ENCODE measurements at regions not wholly inside any gene's neighbourhood (a gene's known extent, or its start where the extent isn't known, plus 50 kb on each side); places are given as distances from the start of the nearest gene placed in this dataset.
"Not testable (repeated sequence)": the region's sequence is repeated elsewhere in the genome, so short reads cannot be mapped to it uniquely, and the experiment has no call there.

GRCh38 chr18:59801576-59801975 is 98.2 kb upstream of the PMAIP1 start:
- no peak for DNase-seq (ENCODE audit: low read depth in 2 of 2)

DNA sequence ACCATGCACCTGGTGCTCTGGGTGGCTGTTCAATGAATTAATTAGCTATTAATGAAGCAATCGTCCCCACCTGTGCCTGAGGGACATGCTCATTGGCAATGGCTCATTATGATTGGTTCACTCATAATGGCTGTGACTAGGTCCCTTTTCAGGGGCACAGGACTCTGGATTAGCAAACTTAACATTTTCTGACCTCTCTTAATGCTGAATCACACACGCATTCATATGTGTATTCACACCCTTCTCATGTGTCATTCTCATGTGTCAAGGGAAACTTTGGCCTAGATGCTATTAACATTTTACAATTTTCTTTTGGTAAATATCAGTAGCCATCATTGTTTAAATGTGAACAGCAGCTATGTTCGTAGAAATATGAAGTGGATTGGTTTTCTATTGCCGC is 98.9 kb upstream of the PMAIP1 start:
- no peak for DNase-seq (ENCODE audit: low read depth in 2 of 2)

- no peak for DNase-seq (ENCODE audit: low read depth in 2 of 2)
These were observed 100.3 kb upstream of the PMAIP1 start for GRCh38 chr18:59799383-59800015.

DNA sequence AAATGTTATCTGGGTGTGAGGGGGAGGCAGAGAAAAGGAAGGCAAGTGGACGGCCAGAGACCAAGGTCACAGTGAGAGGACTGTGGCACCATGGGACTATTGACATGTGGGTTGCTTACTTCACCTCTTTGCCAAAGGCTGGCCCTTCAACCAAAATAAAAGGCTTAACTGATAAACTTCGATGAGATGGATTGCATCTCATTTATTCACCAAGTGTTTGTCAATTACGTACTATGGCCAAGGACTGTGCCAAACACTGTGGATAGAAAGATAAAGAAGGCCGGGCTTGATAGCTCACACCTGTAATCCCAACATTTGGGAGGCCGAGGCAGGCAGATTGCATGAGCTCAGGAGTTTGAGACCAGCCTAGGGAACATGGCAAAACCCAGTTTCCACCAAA is 98.7 kb upstream of the CCBE1 start:
- no peak for DNase-seq (ENCODE audit: low read depth in 2 of 2)

DNA sequence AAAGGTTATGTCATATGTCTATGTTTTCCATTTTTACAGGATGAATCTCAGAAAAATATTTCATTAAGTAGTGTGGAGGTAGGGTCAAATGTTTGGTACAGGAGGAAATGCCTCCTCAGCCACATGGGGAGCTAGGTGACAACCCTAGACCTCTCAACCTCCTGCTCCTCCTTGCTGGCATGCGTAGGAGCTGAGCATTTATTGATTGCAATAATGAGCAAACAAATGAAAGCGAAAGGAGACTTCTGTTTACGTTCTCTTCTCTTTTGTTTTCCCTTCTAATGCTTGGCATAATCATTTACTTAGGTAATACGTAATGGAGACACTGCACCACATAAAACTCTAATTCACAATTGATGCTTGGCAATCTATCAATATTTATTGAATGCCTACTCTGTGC is 95.1 kb upstream of the CCBE1 start:
- no peak for DNase-seq (ENCODE audit: low read depth in 2 of 2)

GRCh38 chr18:59790346-59790936 is 93.2 kb upstream of the CCBE1 start:
- not testable (repeated sequence) for DNase-seq (ENCODE audit: low read depth in 2 of 2)

- no peak for DNase-seq (ENCODE audit: low read depth in 2 of 2)
These were observed 91.5 kb upstream of the CCBE1 start for GRCh38 chr18:59788791-59789106.

DNA sequence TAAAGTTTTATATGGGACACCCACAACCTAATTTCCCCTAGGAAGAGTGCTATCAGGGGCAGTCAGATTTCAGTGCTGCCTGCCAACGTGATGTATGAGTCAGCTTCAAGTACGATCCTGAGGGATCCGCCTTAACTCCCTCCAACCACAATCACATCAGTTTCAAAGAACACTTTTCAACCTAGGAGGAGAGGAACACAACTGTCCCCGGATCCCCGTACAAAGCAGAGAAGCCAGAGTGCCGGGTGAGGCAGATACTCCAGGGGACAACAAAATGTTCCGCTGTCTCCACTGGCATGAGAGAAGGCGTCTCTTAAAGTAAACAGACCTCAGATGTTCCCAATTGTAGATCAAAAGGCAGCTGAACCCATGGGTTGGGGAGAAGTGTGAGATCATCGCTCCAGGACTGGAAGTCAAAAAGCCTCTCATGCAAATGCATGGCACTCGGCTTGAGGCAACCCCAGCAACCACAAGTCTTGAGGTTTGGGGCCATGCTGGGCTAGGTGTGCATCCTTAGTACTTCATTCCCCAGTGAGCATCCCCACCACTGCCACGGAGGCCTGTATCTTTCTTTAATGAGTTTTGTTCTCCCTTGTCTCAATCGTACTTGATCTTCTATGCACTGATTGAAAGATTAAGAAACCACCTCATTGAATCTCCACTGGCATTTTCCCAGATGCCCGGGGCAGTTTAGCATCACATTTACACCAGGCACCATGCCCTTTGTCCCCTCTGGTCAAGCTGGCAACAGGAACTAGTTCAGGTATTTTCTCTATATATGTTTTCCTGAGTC is 91.0 kb upstream of the CCBE1 start:
- DNase-seq (ENCODE audit: low read depth in 2 of 2): peak in 1 of 2 experiments; percentile 40

GRCh38 chr18:59784694-59785093 is 87.5 kb upstream of the CCBE1 start:
- DNase-seq (ENCODE audit: low read depth in 2 of 2): no peak

- no peak for DNase-seq (ENCODE audit: low read depth in 2 of 2)
These were observed 85.9 kb upstream of the CCBE1 start for GRCh38 chr18:59783138-59783537.

GRCh38 chr18:59779979-59780378 is 82.8 kb upstream of the CCBE1 start:
- DNase-seq (ENCODE audit: low read depth in 2 of 2): peak in 1 of 2 experiments; percentile 56

- DNase-seq (ENCODE audit: low read depth in 2 of 2): no peak
These were observed 81.2 kb upstream of the CCBE1 start for GRCh38 chr18:59778434-59778833.

DNA sequence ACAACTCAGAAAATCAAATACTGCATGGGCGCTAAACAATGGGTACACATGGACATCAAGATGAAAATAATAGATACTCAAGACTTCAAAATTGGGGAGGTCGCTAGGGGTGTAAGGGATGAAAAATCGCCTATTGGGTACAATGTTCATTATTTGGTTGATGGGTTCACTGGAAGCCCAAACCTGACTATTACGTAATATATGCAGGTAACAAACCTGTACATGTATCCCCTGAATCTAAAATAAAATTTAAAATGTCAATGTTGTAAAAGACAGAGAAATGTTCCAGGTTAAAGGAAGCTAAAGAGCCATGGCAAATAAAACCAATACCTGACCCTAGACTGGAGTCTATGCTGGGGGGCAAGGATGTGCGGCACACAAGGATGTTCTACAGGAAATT is 80.4 kb upstream of the CCBE1 start:
- DNase-seq (ENCODE audit: low read depth in 2 of 2): no peak

DNA sequence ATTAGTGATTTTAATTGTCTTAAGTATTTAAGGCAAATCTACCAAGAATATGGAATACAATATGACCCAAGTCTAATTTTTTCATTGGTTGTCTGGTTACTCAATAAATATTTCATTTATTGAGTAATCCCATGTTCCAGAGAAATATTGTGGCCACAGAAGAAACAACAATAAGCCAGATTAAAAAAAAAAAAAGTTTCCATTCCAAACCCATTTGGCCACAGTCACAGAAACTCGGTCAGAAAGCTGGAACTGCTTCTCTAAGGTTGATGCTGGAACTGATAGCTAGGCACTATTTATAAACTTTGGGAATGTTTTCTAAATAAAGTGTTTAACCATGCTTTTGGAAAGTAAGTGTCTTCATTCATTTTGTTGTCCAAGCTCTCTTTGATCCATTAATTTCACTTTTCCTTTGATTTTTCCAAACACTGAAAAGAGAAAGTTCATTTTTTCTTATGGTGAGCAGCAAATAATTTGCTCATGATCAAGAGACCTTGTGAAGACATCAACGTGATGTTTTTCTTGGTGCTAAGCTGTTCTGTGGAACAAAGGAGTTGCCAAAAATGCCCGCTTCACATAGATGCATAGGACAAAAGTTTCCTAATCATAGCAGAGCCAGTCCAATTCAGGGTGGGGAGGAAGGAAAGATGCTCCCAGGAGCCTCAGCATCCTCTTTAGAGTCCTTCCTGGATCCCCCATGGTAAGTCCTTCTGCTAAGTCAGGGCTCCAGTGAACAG is 72.1 kb upstream of the CCBE1 start:
- DNase-seq (ENCODE audit: low read depth in 2 of 2): peak in 1 of 2 experiments; percentile 29

DNA sequence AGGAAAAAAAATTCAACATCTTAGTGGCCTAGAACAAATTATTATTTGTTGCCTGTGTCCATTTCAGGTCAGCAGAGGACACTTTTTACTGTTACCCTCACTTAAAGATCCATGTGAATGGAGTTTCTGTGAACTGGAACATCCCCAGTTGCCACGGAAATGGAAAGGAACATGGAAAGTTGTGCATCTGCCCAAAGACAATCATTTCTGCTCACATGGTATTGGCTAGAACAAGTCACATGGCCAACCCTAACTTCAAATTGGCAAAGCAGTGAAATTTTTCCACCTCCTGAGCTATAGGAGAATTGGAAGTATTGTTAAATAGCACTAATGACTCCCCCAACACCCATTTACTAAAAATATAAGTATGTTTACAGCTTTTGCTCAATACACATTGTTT is 71.2 kb upstream of the CCBE1 start:
- no peak for DNase-seq (ENCODE audit: low read depth in 2 of 2)

GRCh38 chr18:59767732-59768131 is 70.5 kb upstream of the CCBE1 start:
- no peak for DNase-seq (ENCODE audit: low read depth in 2 of 2)

DNA sequence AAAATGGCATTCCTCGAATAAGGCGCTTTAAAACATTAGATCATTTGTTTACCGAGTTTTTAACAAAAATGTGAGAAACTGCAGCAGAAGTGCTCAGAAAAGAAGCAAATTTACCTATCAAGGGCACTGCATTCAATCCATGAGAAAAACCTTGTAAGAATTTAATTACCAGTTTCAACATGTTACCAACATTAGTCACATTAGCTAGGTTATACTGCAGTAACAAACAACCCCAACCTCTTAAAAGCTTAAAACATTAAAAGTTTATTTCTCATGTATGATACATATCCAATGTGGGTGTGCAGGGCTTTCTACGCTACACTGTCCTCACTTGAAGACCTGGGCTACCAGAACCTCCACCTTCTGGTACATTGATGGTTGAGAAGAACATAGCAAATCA is 68.1 kb upstream of the CCBE1 start:
- DNase-seq (ENCODE audit: low read depth in 2 of 2): no peak

- no peak for DNase-seq (ENCODE audit: low read depth in 2 of 2)
These were observed 67.1 kb upstream of the CCBE1 start for GRCh38 chr18:59764281-59764680.

DNA sequence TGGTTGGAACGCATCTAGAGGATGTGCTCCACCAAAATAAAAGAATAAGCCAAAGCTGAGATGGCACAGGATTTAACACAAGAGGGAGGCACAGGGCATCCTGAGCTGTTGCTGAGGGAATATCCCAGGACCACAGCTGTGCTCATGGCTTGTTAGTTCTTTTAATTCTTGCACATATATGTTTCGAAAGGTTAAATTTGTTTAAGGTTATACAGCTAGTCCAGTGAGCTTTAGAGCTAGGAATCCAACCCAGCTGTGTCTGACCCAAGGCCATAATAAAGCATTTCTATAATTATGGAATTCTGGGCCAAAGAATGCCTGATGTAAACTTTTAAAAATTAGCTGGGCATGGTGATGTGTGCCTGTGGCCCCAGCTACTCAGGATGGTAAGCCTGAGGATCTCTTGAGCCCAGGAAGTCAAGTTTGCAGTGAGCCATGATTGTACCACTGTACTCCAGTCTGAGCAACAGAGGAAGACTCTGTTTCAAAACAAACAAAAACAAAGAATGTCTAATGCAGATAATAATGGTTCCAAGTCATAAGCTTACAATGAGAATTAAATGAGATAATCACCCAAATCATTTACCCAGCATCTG is 66.4 kb upstream of the CCBE1 start:
- DNase-seq (ENCODE audit: low read depth in 2 of 2): no peak

- DNase-seq (ENCODE audit: low read depth in 2 of 2): no peak
These were observed 63.7 kb upstream of the CCBE1 start for GRCh38 chr18:59760619-59761600.

DNA sequence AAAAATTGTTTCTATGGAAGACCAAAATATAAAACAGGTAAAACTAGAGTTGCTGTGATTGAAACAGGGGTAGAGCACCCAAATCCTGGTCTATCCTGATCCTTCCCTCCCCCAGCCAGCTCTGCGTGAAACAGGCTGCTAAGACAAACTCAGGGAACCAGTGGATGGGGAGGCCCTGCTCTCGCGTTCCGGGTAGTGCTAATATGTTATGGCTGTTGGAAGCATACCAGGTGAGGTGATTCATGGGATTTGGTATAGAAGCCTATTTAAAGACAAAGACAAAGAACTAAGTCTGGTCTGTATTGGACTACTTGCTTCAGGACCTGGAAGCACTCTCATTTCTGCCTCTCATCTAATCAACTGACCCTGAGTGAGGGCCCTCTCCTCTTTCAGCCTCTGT is 63.0 kb upstream of the CCBE1 start:
- DNase-seq (ENCODE audit: low read depth in 2 of 2): no peak

Data from fibroblast of skin of left biceps (primary cell).